HG03565 (cell line): ENCODE measurements at regions not wholly inside any gene's neighbourhood (a gene's known extent, or its start where the extent isn't known, plus 50 kb on each side); places are given as distances from the start of the nearest gene placed in this dataset.
"Not testable (repeated sequence)": the region's sequence is repeated elsewhere in the genome, so short reads cannot be mapped to it uniquely, and the experiment has no call there.

ENCODE experiments used
- ATAC-seq: cut with Tn5 transposase; IDR thresholded peaks from one replicate; pipeline ENCODE4 v1.9.1; 2021; ENCODE audit warnings: mild to moderate bottlenecking, moderate library complexity; ENCODE audit not compliant: unreplicated experiment

- no peak for ATAC-seq
Observed at GRCh38 chr10:78596556-78596955, 472.2 kb upstream of the ZMIZ1 start.

GRCh38 chr10:78597796-78598555 is 470.8 kb upstream of the ZMIZ1 start:
- no peak for ATAC-seq

- no peak for ATAC-seq
Observed at GRCh38 chr10:78599122-78599853, 469.5 kb upstream of the ZMIZ1 start.

GRCh38 chr10:78600121-78600665 is 468.6 kb upstream of the ZMIZ1 start:
- no peak for ATAC-seq

- no peak for ATAC-seq
Observed at GRCh38 chr10:78600740-78601139, 468.0 kb upstream of the ZMIZ1 start.

GRCh38 chr10:78602201-78602932 is 466.4 kb upstream of the ZMIZ1 start:
- ATAC-seq, result no peak

GRCh38 chr10:78604286-78604685 is 464.5 kb upstream of the ZMIZ1 start:
- no peak for ATAC-seq

GRCh38 chr10:78604721-78605120 is 464.0 kb upstream of the ZMIZ1 start:
- ATAC-seq, result no peak

GRCh38 chr10:78605800-78606350 is 462.9 kb upstream of the ZMIZ1 start:
- ATAC-seq, result no peak

- not testable (repeated sequence) for ATAC-seq
Observed at GRCh38 chr10:78606766-78607165, 462.0 kb upstream of the ZMIZ1 start.

GRCh38 chr10:78609976-78610375 is 458.8 kb upstream of the ZMIZ1 start:
- no peak for ATAC-seq

GRCh38 chr10:78613132-78613531 is 455.6 kb upstream of the ZMIZ1 start:
- ATAC-seq, result no peak

- no peak for ATAC-seq
Observed at GRCh38 chr10:78614267-78614666, 454.5 kb upstream of the ZMIZ1 start.

GRCh38 chr10:78614744-78615143 is 454.0 kb upstream of the ZMIZ1 start:
- no peak for ATAC-seq

GRCh38 chr10:78616125-78616695 is 452.6 kb upstream of the ZMIZ1 start:
- ATAC-seq, result no peak

GRCh38 chr10:78617115-78617514 is 451.7 kb upstream of the ZMIZ1 start:
- no peak for ATAC-seq

GRCh38 chr10:78617631-78618030 is 451.1 kb upstream of the ZMIZ1 start:
- ATAC-seq, result no peak

- no peak for ATAC-seq
Observed at GRCh38 chr10:78618050-78618449, 450.7 kb upstream of the ZMIZ1 start.

GRCh38 chr10:78619115-78619851 is 449.5 kb upstream of the ZMIZ1 start:
- ATAC-seq, result no peak

- no peak for ATAC-seq
Observed at GRCh38 chr10:78619896-78620295, 448.9 kb upstream of the ZMIZ1 start.
